ENCODE measurements at regions not wholly inside any gene's neighbourhood (a gene's known extent, or its start where the extent isn't known, plus 50 kb on each side); places are given as distances from the start of the nearest gene placed in this dataset.
"Not testable (repeated sequence)": the region's sequence is repeated elsewhere in the genome, so short reads cannot be mapped to it uniquely, and the experiment has no call there.

GRCh38 chr7:63856466-63856865 is 142.2 kb upstream of the ZNF722 start:
- H3K9me3 ChIP-seq; H3K27me3 ChIP-seq; H3K4me3 ChIP-seq; H3K27ac ChIP-seq; H3K36me3 ChIP-seq; intact Hi-C loops (cut with DNase I); H3K4me1 ChIP-seq; DNase-seq (ENCODE audit: extremely low spot score in 2 of 2): not testable (repeated sequence)

GRCh38 chr7:63867127-63867526 is 131.5 kb upstream of the ZNF722 start:
- DNase-seq (ENCODE audit: extremely low spot score in 2 of 2): no peak
- Histone ChIP-seq H3K9me3 (no peaks in the 10 kb centered on the region), H3K4me1 (no peaks in the 10 kb centered on the region), H3K4me3 (no peak overlapping the region), H3K27ac (no peak overlapping the region), H3K36me3 (no peaks in the 10 kb centered on the region), H3K27me3 (no peaks in the 10 kb centered on the region)
- intact Hi-C loops (cut with DNase I): no loop called here
- TF ChIP-seq CTCF (IDR thresholded peaks at IDR 0.05): no peak
- TF ChIP-seq POLR2A (IDR thresholded peaks at IDR 0.05): no peak
- no peak for TF ChIP-seq POLR2AphosphoS5 (IDR thresholded peaks at IDR 0.05; ENCODE audit: insufficient read depth in 1 of 2, low read depth in 1 of 2)

- H3K4me3 ChIP-seq; DNase-seq (ENCODE audit: extremely low spot score in 2 of 2); intact Hi-C loops (cut with DNase I); H3K36me3 ChIP-seq; H3K4me1 ChIP-seq; H3K27me3 ChIP-seq; H3K27ac ChIP-seq: not testable (repeated sequence)
- H3K9me3 ChIP-seq: peaks cover 29% of the 10 kb centered on the region
Observed at GRCh38 chr7:63874242-63874641, 124.4 kb upstream of the ZNF722 start.

GRCh38 chr7:63876707-63877322 is 121.8 kb upstream of the ZNF722 start:
- no peak for DNase-seq (ENCODE audit: extremely low spot score in 2 of 2)

GRCh38 chr7:63887031-63887430 is 111.6 kb upstream of the ZNF722 start:
- no peaks in the 10 kb centered on the region for H3K27me3 ChIP-seq
- H3K27ac ChIP-seq: no peak overlapping the region
- no peaks in the 10 kb centered on the region for H3K4me1 ChIP-seq
- no peaks in the 10 kb centered on the region for H3K36me3 ChIP-seq
- H3K9me3 ChIP-seq: no peaks in the 10 kb centered on the region
- no peak for TF ChIP-seq POLR2AphosphoS5 (IDR thresholded peaks at IDR 0.05; ENCODE audit: insufficient read depth in 1 of 2, low read depth in 1 of 2)
- DNase-seq (ENCODE audit: extremely low spot score in 2 of 2): no peak
- intact Hi-C loops (cut with DNase I): no loop called here
- no peak overlapping the region for H3K4me3 ChIP-seq

More at GRCh38 chr7:63876707-63877322, 121.8 kb upstream of the ZNF722 start:
- no peak overlapping the region for H3K4me3 ChIP-seq
- intact Hi-C loops (cut with DNase I): no loop called here
- no peaks in the 10 kb centered on the region for H3K27me3 ChIP-seq
- peaks cover 29% of the 10 kb centered on the region for H3K9me3 ChIP-seq
- no peaks in the 10 kb centered on the region for H3K36me3 ChIP-seq
- H3K4me1 ChIP-seq: no peaks in the 10 kb centered on the region
- no peak for TF ChIP-seq CTCF (IDR thresholded peaks at IDR 0.05)
- H3K27ac ChIP-seq: no peak overlapping the region

- no peaks in the 10 kb centered on the region for H3K9me3 ChIP-seq
- no peak for TF ChIP-seq POLR2A (IDR thresholded peaks at IDR 0.05)
- TF ChIP-seq CTCF (IDR thresholded peaks at IDR 0.05): no peak
- no peak for TF ChIP-seq POLR2AphosphoS5 (IDR thresholded peaks at IDR 0.05; ENCODE audit: insufficient read depth in 1 of 2, low read depth in 1 of 2)
- no peak overlapping the region for H3K27ac ChIP-seq
- H3K4me3 ChIP-seq: peak overlapping the region; percentile 26 to 73
- H3K36me3 ChIP-seq: no peaks in the 10 kb centered on the region
- H3K4me1 ChIP-seq: peaks cover 12% of the 10 kb centered on the region
- no peaks in the 10 kb centered on the region for H3K27me3 ChIP-seq
- no peak for DNase-seq (ENCODE audit: extremely low spot score in 2 of 2)
- intact Hi-C loops (cut with DNase I): no loop called here
Observed at GRCh38 chr7:63899691-63900393, 98.8 kb upstream of the ZNF722 start.
